Esophagus mucosa (tissue), 1 donor: ENCODE measurements at regions not wholly inside any gene's neighbourhood (a gene's known extent, or its start where the extent isn't known, plus 50 kb on each side); places are given as distances from the start of the nearest gene placed in this dataset.
A peak's percentile ranks its signal among the peaks of the same experiment; 100 is the strongest.

Experiments
- ATAC-seq: fragments of 200-7000 bp; cut with Tn5 transposase; one replicate; pipeline ENCODE4 v1.9.1; 2020
- donor health status: DM: yes; HTN: yes; CAD: no.

DNA sequence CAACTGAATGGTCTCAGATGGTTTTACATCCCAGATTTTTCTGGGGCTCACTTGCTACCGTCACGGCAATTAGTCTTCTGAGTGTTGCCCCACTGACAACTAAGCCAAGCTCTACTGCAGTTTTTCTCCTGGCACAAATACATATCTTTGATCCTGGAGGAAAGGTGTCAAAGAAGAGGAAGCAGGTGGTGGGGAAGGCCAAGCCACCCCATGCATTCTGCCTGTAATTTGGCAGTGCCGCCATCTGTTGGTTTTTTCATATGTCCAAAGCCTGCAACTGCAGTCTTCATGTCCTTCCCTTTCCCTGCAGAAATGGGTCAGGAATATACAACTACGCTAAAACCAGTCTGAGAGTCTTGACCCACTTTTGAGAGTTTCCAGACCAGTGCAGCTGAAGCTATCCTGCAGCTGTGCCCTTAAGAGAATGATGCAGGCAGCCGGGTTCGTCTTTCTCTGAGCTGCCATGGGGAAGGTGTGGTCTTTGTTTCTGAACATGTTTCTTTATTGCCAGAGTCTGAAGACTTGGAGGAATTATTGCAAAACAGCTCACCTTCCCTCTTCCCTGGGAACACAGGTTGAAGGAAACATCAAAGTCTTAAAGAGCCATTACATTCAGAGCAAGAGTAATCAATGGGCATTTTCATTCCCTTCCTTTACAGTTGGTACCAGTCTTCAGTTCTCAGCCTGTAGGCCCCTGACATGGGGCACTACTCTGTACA is 71.8 kb upstream of the ATL2 start:
- peak; percentile 46 for ATAC-seq

DNA sequence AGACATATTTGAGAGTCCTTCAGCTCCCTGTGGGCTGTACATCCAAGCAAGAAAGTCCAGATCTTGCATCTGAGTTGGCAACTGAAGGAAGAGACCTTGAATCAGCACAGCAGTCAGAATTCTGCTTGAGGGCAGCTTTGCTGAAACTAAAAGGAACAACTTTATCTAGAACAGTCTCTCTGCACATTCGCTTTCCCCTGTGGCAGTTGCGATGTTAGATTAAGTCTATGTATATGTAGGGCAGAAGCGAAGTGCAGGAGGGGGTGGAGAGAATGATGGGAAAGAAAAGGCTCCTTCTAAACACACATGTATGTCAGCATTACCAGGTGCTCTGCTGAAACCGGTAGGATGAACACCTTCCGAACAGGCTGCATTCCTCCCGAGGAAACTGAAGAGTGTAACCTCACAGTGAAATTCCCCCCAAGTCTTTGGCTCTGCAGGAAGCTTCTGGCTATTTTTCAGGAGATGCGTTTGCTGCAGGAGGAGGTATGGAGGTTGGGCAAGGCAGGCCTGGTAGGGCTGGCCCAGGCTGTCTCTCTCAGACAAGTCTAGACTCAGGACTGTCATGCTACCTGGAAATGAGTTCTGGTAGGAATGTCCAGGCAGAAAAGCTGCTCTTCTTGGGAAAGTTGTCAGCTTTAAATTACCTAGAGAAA is 70.0 kb upstream of the ATL2 start:
- peak; percentile 91 for ATAC-seq

DNA sequence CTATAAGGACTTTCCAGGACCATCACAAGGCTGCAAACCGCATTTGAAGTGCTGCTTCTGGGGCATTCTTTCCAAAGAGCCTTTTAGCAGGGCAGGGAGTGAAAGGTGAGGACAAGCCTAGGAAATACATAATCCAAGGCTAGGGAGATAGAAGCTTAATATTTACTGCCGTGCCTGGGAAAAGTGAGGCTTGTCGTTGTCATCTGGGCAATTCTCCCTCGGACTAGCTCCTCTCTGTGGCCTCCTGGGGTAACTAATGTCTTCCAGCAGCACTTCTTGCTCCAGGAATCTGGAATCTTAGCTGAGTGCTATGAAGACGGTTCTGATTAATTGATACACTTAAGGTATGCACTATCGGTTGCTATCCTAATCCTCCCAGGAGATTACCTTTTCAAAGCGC is 69.3 kb upstream of the ATL2 start:
- ATAC-seq, result no peak

DNA sequence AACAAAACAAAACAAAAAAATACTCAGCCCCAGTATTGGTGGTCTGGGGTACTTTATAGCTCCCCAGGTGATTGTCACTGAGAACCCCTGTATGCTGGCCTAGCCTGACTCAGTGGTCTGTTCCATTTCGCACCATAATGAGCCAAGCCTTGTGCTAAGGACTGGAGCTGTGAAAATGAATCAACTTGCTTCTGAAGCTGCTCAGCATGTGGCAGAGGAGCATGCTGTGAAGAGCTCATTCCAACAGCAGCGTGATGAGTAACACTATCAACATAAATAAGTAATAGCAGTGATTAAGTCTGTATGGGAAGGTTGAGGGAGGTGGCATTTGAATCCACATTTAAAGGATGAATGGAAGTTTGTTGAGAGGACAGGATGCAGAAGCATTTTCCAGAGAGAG is 67.2 kb upstream of the ATL2 start:
- ATAC-seq, result peak; percentile 70

DNA sequence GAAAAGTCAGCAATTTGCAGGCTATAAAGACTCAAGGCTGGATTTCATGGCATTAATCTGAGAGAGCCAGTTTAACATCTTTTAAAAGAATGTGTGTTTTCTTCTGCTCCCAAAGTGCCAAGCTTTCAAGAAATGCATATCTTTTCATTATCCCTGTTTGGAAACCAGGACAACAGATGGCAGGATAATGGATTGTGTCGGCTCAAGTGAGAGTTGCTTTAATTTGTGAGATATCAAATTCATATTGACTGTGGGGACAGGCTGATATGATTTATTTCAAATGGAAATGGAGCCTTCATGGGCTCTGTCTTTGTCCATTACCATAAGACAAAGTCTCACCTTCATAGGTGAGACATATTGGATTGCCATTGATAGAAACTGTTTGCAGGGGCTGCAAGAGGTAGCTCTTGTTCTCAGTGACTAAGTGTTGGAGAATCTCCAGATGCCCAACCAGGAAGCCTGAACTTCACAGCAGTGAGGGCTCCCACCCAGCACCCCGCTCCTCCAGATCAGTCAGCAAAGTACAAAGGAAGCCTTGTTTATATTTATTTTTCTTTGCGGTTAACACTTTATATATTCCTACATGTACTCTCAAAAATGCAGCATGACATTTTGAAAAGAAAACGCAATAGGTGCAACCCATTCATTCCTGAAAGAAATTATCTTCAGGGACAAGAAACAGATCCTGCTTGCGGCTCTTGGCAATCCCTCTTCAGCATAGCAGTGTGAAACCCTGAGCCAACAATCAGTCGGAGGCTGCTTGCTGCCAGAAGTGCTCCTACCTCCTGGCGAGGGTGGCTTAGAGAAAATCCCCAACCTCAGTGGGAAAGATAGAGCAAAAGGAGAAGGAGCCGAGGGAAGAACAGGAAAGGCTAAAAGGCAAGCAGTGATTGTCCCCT is 65.8 kb upstream of the ATL2 start:
- no peak for ATAC-seq

DNA sequence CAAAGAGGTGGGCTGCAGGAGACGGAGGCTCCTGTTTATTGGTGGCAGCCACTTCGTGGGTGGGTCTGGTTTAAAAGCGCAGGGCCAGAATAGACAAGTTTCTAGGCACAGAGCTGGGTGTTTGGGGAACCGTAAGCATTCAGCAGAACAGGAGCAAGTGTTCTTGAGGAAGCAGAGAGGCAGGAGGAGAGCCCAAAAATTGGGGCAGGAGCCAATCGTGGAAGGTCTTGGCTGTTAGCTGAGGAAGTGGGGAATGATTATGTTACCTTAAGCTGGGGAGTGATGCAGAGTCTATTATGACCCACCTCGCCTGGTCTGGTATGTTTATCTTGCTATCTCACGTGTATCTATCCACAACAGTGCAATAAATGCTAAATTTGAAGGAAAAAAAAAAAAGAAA is 64.3 kb upstream of the ATL2 start:
- ATAC-seq, result no peak

GRCh38 chr2:38440655-38441054 is 63.6 kb upstream of the ATL2 start:
- ATAC-seq, result no peak

- no peak for ATAC-seq
These were observed 62.8 kb upstream of the ATL2 start for GRCh38 chr2:38439863-38440262.

DNA sequence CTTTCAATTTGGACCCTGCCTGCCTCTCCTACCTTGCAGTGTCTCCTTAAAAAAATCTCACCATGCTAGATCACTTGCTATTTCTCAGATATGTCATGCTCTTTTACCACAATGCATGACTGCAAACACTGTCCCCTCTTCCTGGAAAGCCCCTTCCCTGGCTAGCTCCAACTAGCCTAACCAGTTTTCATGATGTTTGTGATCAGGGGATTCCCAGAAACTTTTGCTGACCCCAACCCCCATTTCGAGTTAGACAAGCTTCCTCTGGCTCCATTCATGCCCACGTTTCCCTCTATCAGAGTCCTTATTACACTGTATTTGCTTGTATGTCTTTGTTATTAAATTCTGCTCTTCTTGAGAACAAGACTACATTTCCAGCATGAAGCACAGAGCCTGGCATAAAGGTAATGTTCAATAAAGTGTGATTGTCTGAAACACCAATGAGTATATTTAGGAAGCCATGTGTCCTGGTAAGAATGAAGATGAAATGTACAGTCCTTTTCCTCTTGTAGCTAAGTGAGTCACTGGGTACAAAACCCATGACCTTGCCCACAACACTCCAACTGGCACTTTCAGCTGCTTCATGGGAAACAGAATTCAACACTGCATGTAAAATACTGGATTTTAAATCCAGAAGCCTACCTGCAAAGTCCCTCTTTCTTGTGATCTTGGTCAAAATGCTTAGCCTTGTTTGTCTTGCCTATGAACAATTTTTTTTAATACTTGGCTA is 62.0 kb upstream of the ATL2 start:
- peak; percentile 31 for ATAC-seq

- ATAC-seq, result peak; percentile 25
These were observed 61.2 kb upstream of the ATL2 start for GRCh38 chr2:38438133-38438882.

DNA sequence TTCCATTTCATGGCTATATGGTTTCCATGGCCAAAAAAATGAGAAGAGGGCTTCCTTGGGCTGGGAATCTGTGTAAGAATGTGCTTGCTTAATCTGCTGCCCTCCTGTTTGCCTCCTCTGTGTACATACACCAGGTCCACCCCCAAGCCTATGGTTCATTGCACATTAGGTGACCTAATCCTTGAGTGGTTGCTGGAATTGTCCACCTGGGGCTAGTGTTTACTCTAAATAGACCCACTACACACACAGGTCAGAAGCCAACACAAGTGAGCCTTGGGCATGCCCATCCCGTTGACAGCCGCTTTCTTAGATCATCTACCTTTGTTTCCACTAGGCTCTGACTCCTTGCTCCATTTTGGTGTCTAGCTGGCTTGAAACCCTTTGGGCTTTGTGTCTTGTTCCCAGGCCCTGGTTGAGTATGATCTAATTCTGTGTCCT is 59.2 kb upstream of the ATL2 start:
- no peak for ATAC-seq

- ATAC-seq, result no peak
These were observed 58.7 kb upstream of the ATL2 start for GRCh38 chr2:38435775-38436174.

DNA sequence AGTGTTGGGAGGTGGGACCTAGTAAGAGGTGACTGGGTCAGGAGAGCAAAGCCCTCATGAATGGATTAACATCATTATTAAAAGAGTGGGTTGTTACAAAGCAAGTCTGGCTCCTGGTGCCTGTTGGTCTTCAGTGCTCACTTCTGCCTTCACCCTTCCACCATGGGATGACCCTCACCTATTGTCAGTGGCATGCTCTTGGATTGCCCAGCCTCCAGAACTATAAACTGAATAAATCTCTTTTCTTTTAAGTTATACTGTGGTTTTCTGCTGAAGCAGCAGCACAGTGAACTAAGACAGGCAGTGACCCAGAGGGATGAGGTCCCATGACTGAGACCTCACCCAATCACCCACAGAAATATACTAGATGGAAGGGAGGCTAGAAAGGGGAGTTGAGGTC is 57.5 kb upstream of the ATL2 start:
- no peak for ATAC-seq

- peak; percentile 96 for ATAC-seq
These were observed 56.5 kb upstream of the ATL2 start for GRCh38 chr2:38433607-38433975.

DNA sequence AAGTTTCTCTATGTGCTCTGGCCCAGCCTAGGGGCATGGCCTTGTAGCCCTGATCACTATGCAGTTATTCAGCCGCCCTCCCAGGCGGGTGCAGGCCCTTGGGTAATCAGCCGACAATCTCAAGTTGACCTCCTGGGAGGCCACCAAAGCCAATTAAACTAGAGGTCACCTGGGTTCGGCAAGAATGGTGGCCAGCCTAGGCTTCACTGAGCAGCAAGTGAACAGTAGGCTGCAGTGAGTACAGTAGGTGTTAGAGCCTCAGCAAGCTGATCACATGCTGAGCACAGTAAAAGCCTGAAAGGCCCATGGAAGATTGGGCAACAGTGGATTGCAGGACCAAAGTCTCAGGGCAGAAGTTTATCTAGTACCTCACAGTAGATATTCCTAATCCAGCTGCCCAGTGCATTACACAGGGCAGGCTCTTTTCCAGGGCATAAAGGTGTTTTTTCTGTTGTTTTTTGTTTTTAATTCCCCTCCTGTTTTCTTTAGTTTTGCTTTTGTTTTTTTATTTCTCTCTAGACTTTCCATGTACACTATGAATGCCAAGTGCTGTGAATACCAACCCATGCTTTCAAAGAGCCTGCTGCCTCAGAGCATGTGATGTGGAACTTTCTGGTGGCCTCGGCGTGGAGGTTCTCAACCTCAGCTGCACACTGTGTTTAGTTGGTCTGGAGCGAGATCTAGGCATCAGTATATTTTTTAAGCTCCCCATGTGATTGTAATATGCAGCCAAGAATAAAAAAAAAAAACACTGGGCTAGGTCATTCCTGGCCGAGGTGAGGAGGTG is 55.9 kb upstream of the ATL2 start:
- peak; percentile 32 for ATAC-seq

- ATAC-seq, result no peak
These were observed 53.6 kb upstream of the ATL2 start for GRCh38 chr2:38430597-38431207.

GRCh38 chr2:38430196-38430595 is 53.1 kb upstream of the ATL2 start:
- ATAC-seq, result no peak

DNA sequence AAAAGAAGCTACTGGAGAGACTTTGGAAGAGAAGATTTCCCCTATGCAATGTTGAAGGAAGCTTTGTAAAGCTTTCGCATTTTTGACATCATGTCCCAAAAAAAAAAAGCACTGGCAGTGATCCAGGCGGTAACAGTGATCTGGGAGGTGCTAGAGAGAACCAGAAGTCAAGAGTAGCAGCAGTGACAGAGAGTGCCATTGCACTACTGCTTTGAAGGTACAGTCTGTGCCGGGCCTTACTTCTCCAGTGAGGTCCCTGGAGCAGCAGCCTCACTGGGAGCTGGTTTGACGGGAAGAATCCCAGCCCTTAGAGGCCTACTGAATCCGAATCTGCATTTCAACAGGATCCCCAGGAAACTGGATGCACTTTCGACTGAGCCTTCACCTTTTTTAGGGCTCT is 50.9 kb upstream of the ATL2 start:
- ATAC-seq, result no peak

DNA sequence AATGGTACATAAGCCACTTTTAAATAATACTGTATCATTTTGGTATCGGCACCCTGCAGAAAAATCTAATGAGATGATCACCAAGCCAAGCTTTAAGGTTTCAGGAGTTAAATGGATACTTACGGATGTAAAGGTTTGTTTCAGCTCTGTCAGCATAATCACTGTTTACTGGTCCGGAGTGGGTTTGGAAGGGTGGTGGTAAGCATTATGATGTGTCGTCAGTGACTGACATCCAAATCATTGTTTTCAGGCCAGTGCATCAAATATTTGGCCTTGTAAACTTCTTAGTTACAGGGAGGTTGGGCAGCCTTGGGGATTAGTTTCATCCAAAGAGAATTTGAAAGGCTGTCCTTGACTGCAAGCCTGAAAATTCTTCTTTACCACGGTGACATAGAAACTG is 50.0 kb upstream of the ATL2 start:
- ATAC-seq, result no peak
